Pulmonary artery endothelial cell (primary cell): ENCODE measurements at regions not wholly inside any gene's neighbourhood (a gene's known extent, or its start where the extent isn't known, plus 50 kb on each side); places are given as distances from the start of the nearest gene placed in this dataset.

Experiments
- DNase-seq: peaks from one replicate; pipeline ENCODE4 v3.0.0-alpha.2; 2011; ENCODE audit warnings: low read depth, low spot score

DNA sequence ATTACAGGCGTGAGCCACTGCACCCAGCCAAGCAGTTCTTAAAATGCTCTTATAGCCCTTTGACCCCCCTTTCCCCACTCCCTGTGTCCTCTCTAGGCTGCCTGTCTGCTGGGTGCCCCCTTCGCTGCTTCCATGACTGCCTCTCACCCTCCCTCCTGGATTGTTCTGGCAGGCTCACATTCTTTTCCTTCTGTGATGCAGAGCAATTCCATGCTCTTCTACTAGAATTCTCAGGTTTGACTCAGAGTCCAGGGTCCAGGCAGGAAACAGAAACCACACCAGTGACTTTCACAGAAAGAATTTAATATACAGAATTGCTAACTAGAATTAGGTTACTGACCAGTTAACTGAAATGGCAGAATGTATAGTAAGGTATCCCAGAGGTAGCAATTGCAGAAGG is 244.8 kb downstream of the BAMBI start:
- DNase-seq, result no peak

DNA sequence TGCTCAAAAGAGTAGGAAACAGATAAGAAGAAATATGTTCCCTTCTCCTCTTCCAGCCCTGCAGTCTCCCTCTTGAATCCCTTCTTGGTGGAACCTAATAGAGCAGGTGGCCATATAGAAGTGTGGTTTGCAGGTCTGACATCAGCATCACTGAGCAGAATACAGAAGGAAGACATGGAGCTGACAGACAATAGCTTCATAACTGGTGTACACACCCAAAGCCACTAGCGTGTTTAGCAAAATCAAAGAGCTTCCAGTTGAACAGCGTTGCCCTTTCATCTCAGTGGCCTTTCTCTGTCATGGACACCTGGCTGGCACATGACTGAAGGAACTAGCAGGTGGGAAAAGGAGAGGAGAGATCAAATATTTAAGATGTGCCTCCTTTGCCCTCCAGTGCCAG is 245.5 kb downstream of the BAMBI start:
- no peak for DNase-seq

DNA sequence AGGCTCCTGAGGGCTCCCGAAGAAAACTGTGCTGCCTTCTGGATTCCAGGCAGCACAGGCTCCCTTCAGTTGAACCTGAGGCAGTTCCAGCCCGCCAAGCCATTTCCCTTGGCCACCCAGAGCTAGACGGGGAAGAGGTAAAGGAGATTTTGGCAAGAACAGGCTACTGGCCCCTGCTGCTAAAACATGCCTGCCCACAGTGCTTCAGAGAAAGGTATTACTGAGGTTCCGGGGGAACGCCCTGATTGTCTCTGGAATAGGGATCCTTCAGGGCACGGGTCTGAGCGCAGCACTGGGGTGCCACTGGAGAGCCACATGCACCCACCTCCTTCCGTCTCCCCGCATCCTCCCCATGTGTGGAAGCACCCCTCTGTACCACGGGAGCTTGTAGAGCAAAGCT is 247.4 kb downstream of the BAMBI start:
- no peak for DNase-seq

GRCh38 chr10:28925121-28925663 is 247.9 kb downstream of the BAMBI start:
- DNase-seq, result no peak

DNA sequence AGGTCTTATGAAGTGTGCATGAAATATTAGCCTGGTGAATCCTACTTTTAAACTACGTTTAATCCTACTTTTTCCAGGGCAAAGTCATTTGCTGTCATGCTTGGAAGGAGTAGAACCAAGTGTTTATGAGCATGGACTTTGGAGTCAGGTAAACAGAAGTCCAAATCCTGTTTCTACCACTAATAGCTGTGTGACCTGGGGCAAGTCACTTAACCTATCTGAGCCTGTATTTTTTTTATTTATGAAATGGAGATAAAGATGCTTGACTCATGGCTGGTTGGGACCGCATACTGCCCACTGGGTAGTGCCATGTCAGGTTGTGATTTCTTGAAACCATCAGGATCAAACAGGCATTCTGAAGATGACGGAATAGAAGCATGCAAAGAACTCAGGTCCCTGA is 249.6 kb downstream of the BAMBI start:
- DNase-seq, result no peak

DNA sequence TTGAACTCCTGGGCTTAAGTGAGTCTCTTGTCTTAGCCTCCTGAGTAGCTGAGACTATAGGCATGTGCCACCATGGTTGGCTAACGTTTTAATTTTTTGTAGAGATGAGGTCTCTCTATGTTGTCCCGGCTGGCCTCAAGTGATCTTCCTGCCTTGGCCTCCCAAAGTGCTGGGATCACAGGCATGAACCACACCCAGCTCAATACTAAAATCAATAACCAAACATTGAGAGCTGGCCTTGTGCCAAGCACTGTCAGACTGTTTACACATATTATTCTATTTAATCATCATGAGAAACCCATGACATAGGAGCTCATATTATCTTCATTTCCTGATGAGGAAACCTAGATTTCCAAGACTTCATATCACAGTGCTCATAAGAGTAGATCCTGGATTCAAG is 251.2 kb downstream of the BAMBI start:
- no peak for DNase-seq

GRCh38 chr10:28929942-28930341 is 252.6 kb downstream of the BAMBI start:
- DNase-seq, result no peak

GRCh38 chr10:28930514-28931495 is 253.5 kb downstream of the BAMBI start:
- DNase-seq, result no peak

DNA sequence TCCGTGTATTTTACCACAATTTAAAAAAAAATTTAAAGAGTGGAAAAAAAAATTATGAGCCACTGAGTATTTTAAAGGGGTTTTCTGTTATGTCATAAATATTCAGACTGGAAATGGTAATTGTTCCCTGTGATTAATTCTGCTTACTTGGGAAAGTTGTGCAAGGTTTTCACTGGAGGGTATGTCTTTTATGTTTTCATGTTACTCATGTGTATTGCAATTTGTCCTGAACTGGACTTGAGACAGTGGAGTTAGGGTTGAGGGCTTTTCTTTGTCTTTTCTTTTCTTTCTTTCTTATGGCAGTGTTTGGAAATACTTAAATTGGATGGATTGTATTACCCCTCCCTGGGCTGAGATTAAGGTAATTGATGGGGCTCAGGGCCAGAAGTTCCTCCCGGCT is 257.7 kb downstream of the BAMBI start:
- no peak for DNase-seq

DNA sequence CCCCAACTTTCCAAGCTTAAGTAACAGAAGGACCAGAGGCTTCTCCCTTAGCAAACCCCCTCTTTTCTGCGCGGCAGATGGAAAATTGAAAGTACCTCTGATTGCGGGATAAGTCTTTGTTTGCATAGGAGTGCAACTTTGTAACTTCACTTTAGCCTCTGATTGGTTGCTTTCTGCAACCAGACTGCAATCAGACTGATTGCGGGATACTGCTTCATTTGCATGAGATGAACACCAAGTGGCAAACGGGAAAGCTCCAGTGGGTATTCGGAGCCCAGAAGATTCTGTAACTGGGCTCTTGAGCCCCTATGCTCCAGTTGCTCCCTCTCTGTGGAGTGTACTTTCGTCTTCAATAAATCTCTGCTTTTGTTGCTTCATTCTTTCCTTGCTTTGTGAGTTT is 260.6 kb downstream of the BAMBI start:
- no peak for DNase-seq

DNA sequence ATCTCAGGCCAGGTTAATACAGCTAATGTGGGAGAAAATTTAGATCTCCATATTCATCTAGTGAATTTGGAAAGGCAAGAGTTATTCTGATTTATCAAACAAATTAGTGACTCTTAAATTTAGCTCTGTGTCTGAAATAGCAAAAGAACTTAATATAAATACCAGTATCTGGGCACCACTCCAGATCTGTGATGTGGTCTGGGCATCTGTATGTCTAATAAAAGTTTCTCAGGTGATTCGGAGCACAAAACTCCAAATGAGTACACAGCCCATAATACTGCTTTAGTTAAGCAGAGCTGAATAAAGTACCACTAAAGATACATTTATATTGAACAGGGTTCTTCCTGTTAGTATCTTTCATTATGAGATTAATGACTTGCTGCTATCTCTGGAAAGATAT is 261.4 kb downstream of the BAMBI start:
- DNase-seq, result no peak

DNA sequence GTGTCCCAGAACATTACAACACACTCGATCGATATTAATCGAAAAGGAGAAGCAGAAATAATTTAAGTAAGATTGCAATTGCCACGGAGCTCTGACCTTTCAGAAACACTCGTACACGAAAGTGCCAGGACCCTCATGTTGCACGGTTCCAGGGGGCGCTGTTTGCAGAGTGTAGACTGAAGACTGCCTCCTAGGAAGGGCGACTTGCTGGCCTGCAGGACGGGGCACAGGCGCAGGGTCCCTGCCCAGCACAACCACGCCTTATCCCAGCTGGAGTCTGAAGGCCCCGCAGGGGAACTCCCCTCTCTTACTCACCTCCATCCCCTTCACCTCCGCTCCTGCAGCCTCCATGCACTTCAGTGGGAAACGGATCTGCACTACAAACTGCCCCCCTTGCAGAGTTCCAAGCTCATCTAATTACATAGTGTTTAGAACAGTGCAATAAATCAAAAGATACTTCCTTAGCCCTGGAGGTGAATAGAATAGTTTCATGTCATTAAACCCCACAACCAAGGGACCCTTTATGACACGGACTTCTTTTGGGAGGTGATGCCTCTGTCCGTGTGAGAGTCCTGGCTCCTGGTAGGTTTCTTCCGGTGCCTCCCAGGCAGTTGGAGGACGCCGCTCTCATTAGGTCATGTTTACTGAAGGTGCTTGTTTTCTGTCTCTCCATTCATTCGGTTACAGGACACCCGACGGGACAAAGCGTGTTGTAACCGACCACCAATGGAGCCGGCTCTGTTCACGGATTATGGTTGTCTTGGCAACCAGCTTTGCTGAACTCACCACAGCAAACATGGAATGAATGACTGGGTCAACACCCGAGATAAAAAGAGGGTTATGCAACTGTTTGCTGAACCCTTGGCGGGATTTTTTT is 262.2 kb downstream of the BAMBI start:
- no peak for DNase-seq

- no peak for DNase-seq
Measured at GRCh38 chr10:28940158-28940888, 263.0 kb downstream of the BAMBI start.

- no peak for DNase-seq
Measured at GRCh38 chr10:28942012-28942411, 264.7 kb downstream of the BAMBI start.

- DNase-seq, result no peak
Measured at GRCh38 chr10:28945959-28946358, 268.6 kb downstream of the BAMBI start.

DNA sequence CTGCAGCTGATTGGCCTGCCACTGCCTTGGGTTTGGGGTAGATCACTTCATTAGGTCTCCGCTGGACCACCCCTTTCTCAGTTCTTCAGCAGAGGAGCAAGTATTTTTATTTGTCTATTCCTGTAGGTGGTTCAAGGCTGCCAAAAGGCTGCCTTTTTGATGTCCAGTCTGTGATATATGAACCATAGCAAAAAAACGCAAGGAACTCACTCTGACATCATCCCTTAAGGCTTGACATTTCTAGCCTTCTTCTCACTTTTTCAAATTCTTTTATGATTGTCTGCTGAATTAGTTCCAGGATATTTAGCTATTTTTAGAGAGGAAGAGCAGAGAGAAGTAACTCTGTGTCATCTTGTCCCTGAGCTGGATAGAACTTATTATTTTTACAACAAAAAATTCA is 269.2 kb downstream of the BAMBI start:
- DNase-seq, result no peak

DNA sequence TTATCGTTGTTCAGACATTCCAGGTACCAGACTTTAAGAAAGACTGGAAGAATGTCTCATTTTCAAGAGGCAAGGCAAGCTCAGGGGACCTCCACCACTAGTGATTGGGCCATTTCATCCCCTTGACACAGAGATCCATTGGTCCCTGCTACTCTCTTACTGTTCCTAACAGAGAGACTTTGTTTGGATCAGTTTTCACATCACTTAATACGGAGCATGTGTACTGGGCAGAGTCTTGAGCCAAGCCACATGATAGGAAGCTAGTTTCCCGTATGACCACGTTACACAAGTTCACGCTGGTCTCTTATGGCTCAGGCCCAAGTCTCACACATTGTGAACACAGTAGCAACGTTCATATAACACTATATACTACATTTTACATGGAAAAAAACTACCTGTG is 269.9 kb downstream of the BAMBI start:
- DNase-seq, result no peak

- DNase-seq, result no peak
Measured at GRCh38 chr10:28948046-28948445, 270.7 kb downstream of the BAMBI start.

DNA sequence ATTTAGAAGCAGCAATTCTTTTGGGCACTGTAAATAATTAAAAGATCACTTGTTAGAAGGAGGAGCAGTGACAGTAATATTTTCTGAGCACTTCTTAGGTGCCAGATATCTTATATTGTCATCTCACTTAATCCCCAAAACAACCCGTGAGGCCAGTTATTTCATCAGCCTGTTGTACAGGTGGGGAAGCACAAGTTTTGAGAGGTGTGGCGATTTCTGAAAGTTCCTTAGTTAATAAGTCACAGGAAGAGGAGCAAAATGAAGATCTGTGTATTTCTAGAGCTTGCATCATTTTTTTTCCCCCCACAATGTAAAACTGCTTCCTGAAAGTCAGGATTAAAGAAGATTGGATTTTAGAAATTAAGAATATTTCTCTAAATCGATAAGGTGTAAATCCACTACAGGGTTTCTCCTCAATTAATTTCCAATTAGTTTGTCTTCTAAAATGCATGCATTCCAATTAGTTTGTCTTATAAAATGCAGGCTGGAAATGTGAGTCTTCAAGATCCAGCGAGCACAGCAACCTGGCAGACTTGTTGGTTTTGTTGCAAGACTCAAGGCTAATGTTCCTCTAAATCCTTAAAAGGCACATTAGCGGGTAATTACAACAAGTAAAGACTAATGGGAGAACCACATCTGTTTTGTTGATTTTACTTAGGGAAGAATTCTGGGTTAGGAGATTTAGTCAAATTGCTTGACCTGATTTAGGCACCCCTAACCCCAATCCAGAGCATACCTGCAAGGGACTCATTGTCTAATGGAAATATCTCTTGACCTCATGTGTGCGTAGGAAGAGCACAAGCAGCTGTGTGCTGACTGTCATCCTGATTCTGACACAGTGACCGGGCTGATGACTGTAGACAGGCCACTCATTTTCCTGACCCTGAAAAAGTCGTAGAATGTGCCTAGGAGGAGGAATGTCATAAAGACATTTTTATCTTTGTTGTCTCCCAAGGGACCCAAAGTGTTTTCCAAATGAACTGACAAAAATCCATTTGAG is 272.0 kb downstream of the BAMBI start:
- DNase-seq, result no peak

GRCh38 chr10:28951484-28951883 is 274.2 kb downstream of the BAMBI start:
- DNase-seq, result no peak
